K562 (cell line): ENCODE measurements at regions not wholly inside any gene's neighbourhood (a gene's known extent, or its start where the extent isn't known, plus 50 kb on each side); places are given as distances from the start of the nearest gene placed in this dataset.
A peak's percentile ranks its signal among the peaks of the same experiment; 100 is the strongest.

Source experiments
- ATAC-seq: fragments of 200-7000 bp; cut with Tn5 transposase; 3 replicates; pipeline ENCODE4 v1.9.1; 2020; ENCODE audit warnings: moderate library complexity
- BruUV-seq: library from RNA; stranded (reverse); fragments of 400-500 nt; replicated peaks from 2 replicates; lab custom pipeline; 2021; lab: Mats Ljungman, UMichigan
- CTCF ChIA-PET: fragments of 300-600 bp; formaldehyde crosslinking; extraction: SDS; loops from one replicate; lab custom pipeline; 2021; ENCODE audit warnings: low intra/inter-chr PET ratio; lab: Yijun Ruan, JAX
- POLR2A ChIA-PET: fragments of 300-600, 350-650 bp; sonication (Branson Sonifier 250); formaldehyde crosslinking; extraction: SDS; loops from one replicate; lab custom pipeline; 2021; ENCODE audit warnings: antibody characterized with exemption, inconsistent platforms; lab: Yijun Ruan, JAX
- DNase-seq, 4 experiments: peaks; one replicate each; pipeline versions ENCODE4 v3.0.0 to v3.0.0-alpha.2; 2011 to 2018; ENCODE audit warnings: low spot score in 3 of 4, mixed read lengths in 3 of 4; ENCODE audit errors: extremely low read depth in 1 of 4
- FAIRE-seq: peaks from 2 replicates; lab custom pipeline; 2011; peaks lifted over from hg19 to GRCh38; lab: Jason Lieb, UNC
- H2AFZ ChIP-seq: 2 replicates; pipeline ENCODE4 v1.6.0; 2011; ENCODE audit warnings: low read depth, low read length, control low read depth, inconsistent platforms
- H3K27ac ChIP-seq: fragments of 200-600 bp; 3 replicates; pipeline ENCODE4 v1.8.0; 2011; ENCODE audit warnings: low read depth, mild to moderate bottlenecking, control low read depth, inconsistent platforms, low read length, moderate library complexity, mixed read lengths; ENCODE audit errors: extremely low read depth
- H3K27me3 ChIP-seq, 2 experiments: fragments of 300-600 bp in 1 of 2; 2 replicates in 1 of 2; 3 replicates in 1 of 2; pipeline versions ENCODE4 v1.6.0 to v1.8.0; 2011; ENCODE audit warnings: inconsistent platforms in 2 of 2, low read length in 2 of 2, mild to moderate bottlenecking in 1 of 2, mixed read lengths in 1 of 2, moderate library complexity in 1 of 2; ENCODE audit not compliant: control insufficient read depth in 2 of 2, insufficient read depth in 2 of 2
- H3K36me3 ChIP-seq: fragments of 300-600 bp; 3 replicates; pipeline ENCODE4 v1.8.0; 2011; ENCODE audit warnings: mild to moderate bottlenecking, low read length, inconsistent platforms; ENCODE audit not compliant: control insufficient read depth, insufficient read depth
- H3K4me1 ChIP-seq, 2 experiments: fragments of 200-600 bp in 1 of 2; replicated peaks in 1 of 2; 2 replicates in 1 of 2; 3 replicates in 1 of 2; pipeline versions ENCODE4 v1.5.1 to v1.8.0; 2011; ENCODE audit warnings: inconsistent platforms in 2 of 2, low read length in 2 of 2, mild to moderate bottlenecking in 1 of 2, mixed read lengths in 1 of 2, moderate library complexity in 1 of 2; ENCODE audit not compliant: control insufficient read depth in 2 of 2, insufficient read depth in 2 of 2
- H3K4me2 ChIP-seq: 2 replicates; pipeline ENCODE4 v1.6.1; 2011; ENCODE audit warnings: low read length, control low read depth, inconsistent platforms, mixed read lengths; ENCODE audit not compliant: insufficient read depth
- H3K4me3 ChIP-seq: fragments of 200-600 bp; sonication (generic), shearing (Covaris generic); 2 replicates; pipeline ENCODE4 v1.5.1; 2016; ENCODE audit warnings: control low read depth, inconsistent platforms
- H3K79me2 ChIP-seq: fragments of 200-600 bp; 3 replicates; pipeline ENCODE4 v1.8.0; 2011; ENCODE audit warnings: low read length, inconsistent platforms; ENCODE audit not compliant: control insufficient read depth, insufficient read depth
- H3K9ac ChIP-seq, 2 experiments: 2 replicates each; pipeline versions ENCODE4 v1.6.0 to v1.6.1; 2011; ENCODE audit warnings: low read depth in 2 of 2, low read length in 2 of 2, control low read depth in 1 of 2, inconsistent platforms in 1 of 2, mild to moderate bottlenecking in 1 of 2, mixed read lengths in 1 of 2; ENCODE audit not compliant: insufficient read depth in 1 of 2
- H3K9me1 ChIP-seq: one replicate; pipeline ENCODE4 v1.6.0; 2011; ENCODE audit warnings: inconsistent platforms, mild to moderate bottlenecking, low read length, moderate library complexity; ENCODE audit not compliant: control insufficient read depth, insufficient read depth
- H3K9me3 ChIP-seq: replicated peaks from 2 replicates; pipeline ENCODE4 v1.5.1; 2011; ENCODE audit warnings: low read depth, low read length, inconsistent platforms; ENCODE audit not compliant: control insufficient read depth, insufficient read depth
- H4K20me1 ChIP-seq: replicated peaks from 2 replicates; pipeline ENCODE4 v1.6.1; 2011; ENCODE audit warnings: low read length, inconsistent platforms, mixed read lengths; ENCODE audit not compliant: control insufficient read depth, insufficient read depth
- GATAD2B ChIP-seq: fragments of 450-650 bp; IDR thresholded peaks from 2 replicates; pipeline ENCODE4 v1.6.1; 2017; ENCODE audit warnings: mild to moderate bottlenecking, borderline replicate concordance
- MCM7 ChIP-seq, 2 experiments: fragments of 450-650 bp; IDR thresholded peaks; 2 replicates each; pipeline ENCODE4 v1.6.1; 2016 to 2018
- RNF2 ChIP-seq: sonication (generic); IDR thresholded peaks from 2 replicates; pipeline ENCODE4 v1.6.1; 2016
- SMARCA4 ChIP-seq: fragments of 450-650 bp; IDR thresholded peaks from 2 replicates; pipeline ENCODE4 v1.6.1; 2016
- SUPT5H ChIP-seq: fragments of 450-650 bp; IDR thresholded peaks from 2 replicates; pipeline ENCODE4 v1.6.1; 2016
- WGBS: fragments of 100-300 bp; shearing (Covaris generic); methylation state at CpG from one replicate; pipeline ENCODE4 v1.1.6; 2016; ENCODE audit warnings: low coverage, mixed read lengths; ENCODE audit not compliant: insufficient coverage; ENCODE audit errors: missing lambda C conversion rate; 5-methylcytosine and 5-hydroxymethylcytosine counted together
- in situ Hi-C: fragments of 300-500 bp; cut with MboI; formaldehyde crosslinking; loops from 4 replicates; pipeline ENCODE4 v1.15.0; 2018; ENCODE audit warnings: inconsistent platforms, mixed read lengths
- intact Hi-C: fragments of 100-400 bp; cut with micrococcal nuclease; formaldehyde crosslinking; loops from 2 replicates; pipeline ENCODE4 v1.14.2; 2022
- TF ChIP-seq, protein P1 (sequence below), 2 experiments: fragments of 450-650 bp; conservative IDR thresholded peaks; 2 replicates each; pipeline ENCODE4 v1.6.1; 2017; ENCODE audit warnings: mild to moderate bottlenecking in 2 of 2, moderate library complexity in 2 of 2
- TF ChIP-seq, protein P2 (sequence below): IDR thresholded peaks from 2 replicates; pipeline ENCODE4 v1.6.1; 2011; ENCODE audit warnings: borderline replicate concordance, low read depth, mild to moderate bottlenecking, moderate library complexity, low read length; ENCODE audit not compliant: insufficient read depth, poor library complexity, severe bottlenecking
- TF ChIP-seq, protein P3 (sequence below): sonication (generic); formaldehyde crosslinking; IDR thresholded peaks from 2 replicates; pipeline ENCODE4 v1.5.0; 2020; ENCODE audit warnings: missing genetic modification reagents
- TF ChIP-seq, protein P4 (sequence below): sonication (generic); formaldehyde crosslinking; IDR thresholded peaks from 2 replicates; pipeline ENCODE4 v1.4.0; 2020; ENCODE audit warnings: mild to moderate bottlenecking, missing genetic modification reagents

DNA sequence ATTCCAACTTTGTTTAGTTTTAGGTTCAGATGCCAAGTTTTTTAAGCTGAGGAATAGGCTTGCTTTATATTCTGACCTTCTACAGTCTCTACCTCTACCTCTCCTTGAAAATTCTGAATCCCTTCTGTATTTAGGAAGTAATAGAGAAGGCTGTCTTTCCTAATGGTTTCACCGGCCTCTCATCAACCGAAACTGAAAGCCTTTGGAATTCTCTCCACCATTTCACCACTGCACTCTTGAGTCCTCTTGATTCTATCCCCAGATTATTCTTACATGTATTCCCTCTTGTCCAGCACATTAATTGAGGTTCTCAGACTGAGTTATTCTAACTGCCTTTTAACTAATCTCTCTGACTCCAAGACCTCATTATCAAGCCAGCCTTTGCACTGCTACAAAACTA is 67.7 kb upstream of the PICALM start (continued):
- TF ChIP-seq, protein P1, sequence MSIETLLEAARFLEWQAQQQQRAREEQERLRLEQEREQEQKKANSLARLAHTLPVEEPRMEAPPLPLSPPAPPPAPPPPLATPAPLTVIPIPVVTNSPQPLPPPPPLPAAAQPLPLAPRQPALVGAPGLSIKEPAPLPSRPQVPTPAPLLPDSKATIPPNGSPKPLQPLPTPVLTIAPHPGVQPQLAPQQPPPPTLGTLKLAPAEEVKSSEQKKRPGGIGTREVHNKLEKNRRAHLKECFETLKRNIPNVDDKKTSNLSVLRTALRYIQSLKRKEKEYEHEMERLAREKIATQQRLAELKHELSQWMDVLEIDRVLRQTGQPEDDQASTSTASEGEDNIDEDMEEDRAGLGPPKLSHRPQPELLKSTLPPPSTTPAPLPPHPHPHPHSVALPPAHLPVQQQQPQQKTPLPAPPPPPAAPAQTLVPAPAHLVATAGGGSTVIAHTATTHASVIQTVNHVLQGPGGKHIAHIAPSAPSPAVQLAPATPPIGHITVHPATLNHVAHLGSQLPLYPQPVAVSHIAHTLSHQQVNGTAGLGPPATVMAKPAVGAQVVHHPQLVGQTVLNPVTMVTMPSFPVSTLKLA (conservative IDR thresholded peaks at IDR 0.05), result peak in 1 of 2 experiments; percentile 26; a peak in 1 of 4 replicates
- TF ChIP-seq, protein P2, sequence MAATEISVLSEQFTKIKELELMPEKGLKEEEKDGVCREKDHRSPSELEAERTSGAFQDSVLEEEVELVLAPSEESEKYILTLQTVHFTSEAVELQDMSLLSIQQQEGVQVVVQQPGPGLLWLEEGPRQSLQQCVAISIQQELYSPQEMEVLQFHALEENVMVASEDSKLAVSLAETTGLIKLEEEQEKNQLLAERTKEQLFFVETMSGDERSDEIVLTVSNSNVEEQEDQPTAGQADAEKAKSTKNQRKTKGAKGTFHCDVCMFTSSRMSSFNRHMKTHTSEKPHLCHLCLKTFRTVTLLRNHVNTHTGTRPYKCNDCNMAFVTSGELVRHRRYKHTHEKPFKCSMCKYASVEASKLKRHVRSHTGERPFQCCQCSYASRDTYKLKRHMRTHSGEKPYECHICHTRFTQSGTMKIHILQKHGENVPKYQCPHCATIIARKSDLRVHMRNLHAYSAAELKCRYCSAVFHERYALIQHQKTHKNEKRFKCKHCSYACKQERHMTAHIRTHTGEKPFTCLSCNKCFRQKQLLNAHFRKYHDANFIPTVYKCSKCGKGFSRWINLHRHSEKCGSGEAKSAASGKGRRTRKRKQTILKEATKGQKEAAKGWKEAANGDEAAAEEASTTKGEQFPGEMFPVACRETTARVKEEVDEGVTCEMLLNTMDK, result no peak
- TF ChIP-seq GATAD2B, result 0 out of 2 replicates have a peak, but pooled peaks have one; percentile 30
- peak; percentile 25; the same call in 1 of the 2 replicates for TF ChIP-seq SMARCA4
- TF ChIP-seq RNF2, result no peak
- TF ChIP-seq, protein P3, sequence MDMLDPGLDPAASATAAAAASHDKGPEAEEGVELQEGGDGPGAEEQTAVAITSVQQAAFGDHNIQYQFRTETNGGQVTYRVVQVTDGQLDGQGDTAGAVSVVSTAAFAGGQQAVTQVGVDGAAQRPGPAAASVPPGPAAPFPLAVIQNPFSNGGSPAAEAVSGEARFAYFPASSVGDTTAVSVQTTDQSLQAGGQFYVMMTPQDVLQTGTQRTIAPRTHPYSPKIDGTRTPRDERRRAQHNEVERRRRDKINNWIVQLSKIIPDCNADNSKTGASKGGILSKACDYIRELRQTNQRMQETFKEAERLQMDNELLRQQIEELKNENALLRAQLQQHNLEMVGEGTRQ, result no peak

DNA sequence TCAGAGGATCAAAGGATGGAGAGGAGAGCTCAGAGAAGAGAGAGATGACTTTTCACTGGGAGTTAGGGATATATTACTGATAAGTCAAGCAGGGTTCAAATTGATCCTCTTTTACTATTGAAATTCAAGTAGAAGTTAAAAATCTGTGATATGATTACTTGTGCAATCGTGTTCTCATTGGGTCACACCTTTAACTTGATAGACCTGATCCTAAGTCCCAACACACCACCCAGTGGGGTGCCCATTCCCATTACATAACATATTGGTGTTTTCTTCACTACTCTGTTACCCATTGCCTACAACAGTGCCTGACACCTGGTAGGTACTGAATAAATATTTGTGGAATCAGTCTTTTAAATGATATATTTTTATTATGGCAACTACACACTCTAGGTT is 66.4 kb upstream of the PICALM start:
- POLR2A ChIA-PET, result interaction anchor here (0.7 to 2.5 kb wide), 6 partner anchors 10 to 210 kb away, joined by 3 to 8 read pairs (median 3); partner anchors contain the start of gene PICALM
- DNase-seq (no peak), ATAC-seq (no peak), FAIRE-seq (no peak)
- Histone ChIP-seq H2AFZ (peak overlapping the region; percentile 68; the same call in 1 of the 2 replicates), H3K9me3 (no peaks in the 10 kb centered on the region), H3K36me3 (no peaks in the 10 kb centered on the region), H3K4me3 (no peak overlapping the region), H3K9ac (peak overlapping the region in 1 of 2 experiments; percentile 55; a peak in 1 of 4 replicates), H4K20me1 (no peaks in the 10 kb centered on the region), H3K9me1 (no peaks in the 10 kb centered on the region), H3K4me2 (peak overlapping the region; percentile 62), H3K4me1 (peaks cover 22 to 62% of the 10 kb centered on the region in 2 experiments), H3K27me3 (no peaks in the 10 kb centered on the region), H3K79me2 (peaks cover 2% of the 10 kb centered on the region; the same call in 1 of the 3 replicates), H3K27ac (peak overlapping the region; percentile 78)
- BruUV-seq, result no TSS peak
- intact Hi-C loops (loop anchor here (2.0 kb wide), 2 partner anchors 57 to 67 kb away; partner anchors contain the start of gene PICALM), in situ Hi-C loops (no loop called here)
- CTCF ChIA-PET, result no interaction called here
- 11% methylated on average over 1 of the region's 1 CpG for WGBS
- TF ChIP-seq, protein P4, sequence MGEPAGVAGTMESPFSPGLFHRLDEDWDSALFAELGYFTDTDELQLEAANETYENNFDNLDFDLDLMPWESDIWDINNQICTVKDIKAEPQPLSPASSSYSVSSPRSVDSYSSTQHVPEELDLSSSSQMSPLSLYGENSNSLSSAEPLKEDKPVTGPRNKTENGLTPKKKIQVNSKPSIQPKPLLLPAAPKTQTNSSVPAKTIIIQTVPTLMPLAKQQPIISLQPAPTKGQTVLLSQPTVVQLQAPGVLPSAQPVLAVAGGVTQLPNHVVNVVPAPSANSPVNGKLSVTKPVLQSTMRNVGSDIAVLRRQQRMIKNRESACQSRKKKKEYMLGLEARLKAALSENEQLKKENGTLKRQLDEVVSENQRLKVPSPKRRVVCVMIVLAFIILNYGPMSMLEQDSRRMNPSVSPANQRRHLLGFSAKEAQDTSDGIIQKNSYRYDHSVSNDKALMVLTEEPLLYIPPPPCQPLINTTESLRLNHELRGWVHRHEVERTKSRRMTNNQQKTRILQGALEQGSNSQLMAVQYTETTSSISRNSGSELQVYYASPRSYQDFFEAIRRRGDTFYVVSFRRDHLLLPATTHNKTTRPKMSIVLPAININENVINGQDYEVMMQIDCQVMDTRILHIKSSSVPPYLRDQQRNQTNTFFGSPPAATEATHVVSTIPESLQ (CRISPR knock-in tag), result no peak
- no peak for TF ChIP-seq MCM7 (IDR thresholded peaks at IDR 0.05)
- TF ChIP-seq SUPT5H, result no peak
